ENCODE measurements at regions not wholly inside any gene's neighbourhood (a gene's known extent, or its start where the extent isn't known, plus 50 kb on each side); places are given as distances from the start of the nearest gene placed in this dataset.

GRCh38 chr11:110027627-110028371 is 65.4 kb upstream of the ZC3H12C start:
- DNase-seq: no peak
- Histone ChIP-seq H3K9me3 (no peaks in the 10 kb centered on the region), H3K4me1 (no peaks in the 10 kb centered on the region), H3K4me3 (no peak overlapping the region), H3K27me3 (no peaks in the 10 kb centered on the region), H3K36me3 (no peaks in the 10 kb centered on the region), H3K27ac (no peak overlapping the region)
- intact Hi-C loops (cut with DNase I; ENCODE audit: low total_unique reads): no loop called here
- TF ChIP-seq POLR2A (IDR thresholded peaks at IDR 0.05): no peak
- no peak for TF ChIP-seq CTCF (IDR thresholded peaks at IDR 0.05)
- TF ChIP-seq POLR2AphosphoS5 (IDR thresholded peaks at IDR 0.05): no peak
- WGBS, 5 donors: 73 to 84% (median 81%) methylated on average over 4 of the region's 4 CpGs

DNA sequence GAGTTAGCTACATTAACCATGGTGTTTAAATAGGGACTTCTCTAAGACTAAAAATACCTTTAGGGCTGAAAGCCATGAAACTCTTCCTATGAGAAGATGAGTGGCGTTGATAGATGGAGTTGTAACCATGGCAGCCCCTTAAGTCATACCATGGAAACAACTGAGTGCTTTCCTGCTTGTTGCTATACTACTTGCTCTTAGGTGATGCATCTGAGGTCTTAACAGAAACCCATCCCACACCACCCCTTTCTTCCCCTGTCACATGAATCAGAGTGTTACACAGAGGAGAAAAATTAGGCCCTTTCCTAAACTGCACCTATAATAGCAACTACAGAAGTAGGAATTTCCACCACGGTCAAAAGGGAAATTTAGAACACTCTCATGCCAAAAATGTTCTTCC is 64.3 kb upstream of the ZC3H12C start:
- H3K36me3 ChIP-seq: no peaks in the 10 kb centered on the region
- WGBS, 5 donors: 77 to 90% (median 85%) methylated on average over 2 of the region's 2 CpGs
- H3K4me1 ChIP-seq: no peaks in the 10 kb centered on the region
- H3K4me3 ChIP-seq: no peak overlapping the region
- no peaks in the 10 kb centered on the region for H3K27me3 ChIP-seq
- no peak overlapping the region for H3K27ac ChIP-seq
- peak in 1 of 2 donors; percentile 36 for DNase-seq
- H3K9me3 ChIP-seq: no peaks in the 10 kb centered on the region
- TF ChIP-seq POLR2AphosphoS5 (IDR thresholded peaks at IDR 0.05) (no peak), POLR2A (IDR thresholded peaks at IDR 0.05) (no peak), CTCF (IDR thresholded peaks at IDR 0.05) (no peak), EP300 (IDR thresholded peaks at IDR 0.05) (no peak)
- intact Hi-C loops (cut with DNase I; ENCODE audit: low total_unique reads): no loop called here

- intact Hi-C loops (cut with DNase I; ENCODE audit: low total_unique reads): no loop called here
These were observed 63.5 kb upstream of the ZC3H12C start for GRCh38 chr11:110029714-110030113.

GRCh38 chr11:110031171-110031570 is 62.0 kb upstream of the ZC3H12C start:
- Histone ChIP-seq H3K36me3 (no peaks in the 10 kb centered on the region), H3K4me3 (no peak overlapping the region), H3K27me3 (no peaks in the 10 kb centered on the region), H3K4me1 (no peaks in the 10 kb centered on the region), H3K9me3 (no peaks in the 10 kb centered on the region), H3K27ac (no peak overlapping the region)
- WGBS, 5 donors: 74 to 89% (median 85%) methylated on average over 2 of the region's 2 CpGs
- intact Hi-C loops (cut with DNase I; ENCODE audit: low total_unique reads): no loop called here
- DNase-seq: no peak
- TF ChIP-seq EP300 (IDR thresholded peaks at IDR 0.05) (no peak), POLR2AphosphoS5 (IDR thresholded peaks at IDR 0.05) (no peak), CTCF (IDR thresholded peaks at IDR 0.05) (no peak), POLR2A (IDR thresholded peaks at IDR 0.05) (no peak)

More at GRCh38 chr11:110029714-110030113, 63.5 kb upstream of the ZC3H12C start:
- Histone ChIP-seq H3K36me3 (no peaks in the 10 kb centered on the region), H3K4me1 (no peaks in the 10 kb centered on the region), H3K9me3 (no peaks in the 10 kb centered on the region), H3K27me3 (no peaks in the 10 kb centered on the region), H3K4me3 (no peak overlapping the region), H3K27ac (no peak overlapping the region)
- no peak for TF ChIP-seq EP300 (IDR thresholded peaks at IDR 0.05)
- no peak for TF ChIP-seq CTCF (IDR thresholded peaks at IDR 0.05)
- no peak for TF ChIP-seq POLR2A (IDR thresholded peaks at IDR 0.05)
- TF ChIP-seq POLR2AphosphoS5 (IDR thresholded peaks at IDR 0.05): no peak
- WGBS, 5 donors: 74 to 87% (median 82%) methylated on average over 6 of the region's 6 CpGs
- DNase-seq: no peak
